ENCODE measurements at regions not wholly inside any gene's neighbourhood (a gene's known extent, or its start where the extent isn't known, plus 50 kb on each side); places are given as distances from the start of the nearest gene placed in this dataset.

- TF ChIP-seq ATF2 (CRISPR knock-in tag; IDR thresholded peaks at IDR 0.05) (no peak), NRF1 (conservative IDR thresholded peaks at IDR 0.05 in 1 of 2, IDR thresholded peaks at IDR 0.05 in 1 of 2) (no peak), POLR2A (conservative IDR thresholded peaks at IDR 0.05) (no peak), CREB3 (tag; conservative IDR thresholded peaks at IDR 0.05; ENCODE audit: low read depth) (no peak), MLX (CRISPR knock-in tag; conservative IDR thresholded peaks at IDR 0.05) (no peak), SPI1 (IDR thresholded peaks at IDR 0.05; ENCODE audit: borderline replicate concordance, low read depth, low read length) (no peak), FOSL1 (tag; conservative IDR thresholded peaks at IDR 0.05) (no peak), KLF16 (IDR thresholded peaks at IDR 0.05) (no peak), BRCA1 (IDR thresholded peaks at IDR 0.05) (no peak), BRCA1 (CRISPR knock-in tag; IDR thresholded peaks at IDR 0.05) (no peak)
These were observed 70.6 kb downstream of the MRPL14 start for GRCh38 chr6:44056392-44057237.

Measured in K562 (cell line).